Astrocyte of the spinal cord (primary cell): ENCODE measurements at regions not wholly inside any gene's neighbourhood (a gene's known extent, or its start where the extent isn't known, plus 50 kb on each side); places are given as distances from the start of the nearest gene placed in this dataset.
"Not testable (repeated sequence)": the region's sequence is repeated elsewhere in the genome, so short reads cannot be mapped to it uniquely, and the experiment has no call there.

Experiments used
- DNase-seq: peaks from one replicate; pipeline ENCODE4 v3.0.0; 2011; ENCODE audit warnings: low read depth, low spot score
- H3K4me3 ChIP-seq: 2 replicates; pipeline ENCODE4 v1.5.1; 2011; ENCODE audit warnings: low read depth, mild to moderate bottlenecking, low read length, moderate library complexity
- in situ Hi-C: cut with HindIII; loops from 2 replicates; pipeline ENCODE4 v1.10.0; 2017; ENCODE audit warnings: low sequenced_read_pairs
- TF ChIP-seq, protein P1 (sequence below): IDR thresholded peaks from 2 replicates; pipeline ENCODE4 v1.5.1; 2012; ENCODE audit warnings: low read depth, mild to moderate bottlenecking, low read length, inconsistent platforms

DNA sequence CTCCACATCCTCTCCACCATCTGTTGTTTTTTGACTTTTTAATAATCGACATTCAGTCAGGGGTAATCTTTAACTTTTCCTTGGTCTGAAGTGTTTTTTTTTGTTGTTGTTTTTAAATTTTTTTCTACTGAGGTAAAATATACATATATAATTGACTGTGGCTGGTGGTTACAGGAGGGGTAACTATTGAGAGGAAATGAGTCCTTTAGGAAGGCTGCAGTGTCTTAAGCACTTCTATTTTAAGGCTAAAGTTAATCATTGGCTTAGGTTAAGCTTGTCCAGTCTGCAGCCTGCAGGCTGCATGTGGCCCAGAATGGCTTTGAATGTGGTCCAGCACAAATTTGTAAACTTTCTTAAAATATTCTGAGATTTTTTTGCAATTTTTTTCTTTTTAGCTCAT lies 172.5 kb downstream of the CTH start:
- in situ Hi-C loops: no loop called here
- TF ChIP-seq, protein P1, sequence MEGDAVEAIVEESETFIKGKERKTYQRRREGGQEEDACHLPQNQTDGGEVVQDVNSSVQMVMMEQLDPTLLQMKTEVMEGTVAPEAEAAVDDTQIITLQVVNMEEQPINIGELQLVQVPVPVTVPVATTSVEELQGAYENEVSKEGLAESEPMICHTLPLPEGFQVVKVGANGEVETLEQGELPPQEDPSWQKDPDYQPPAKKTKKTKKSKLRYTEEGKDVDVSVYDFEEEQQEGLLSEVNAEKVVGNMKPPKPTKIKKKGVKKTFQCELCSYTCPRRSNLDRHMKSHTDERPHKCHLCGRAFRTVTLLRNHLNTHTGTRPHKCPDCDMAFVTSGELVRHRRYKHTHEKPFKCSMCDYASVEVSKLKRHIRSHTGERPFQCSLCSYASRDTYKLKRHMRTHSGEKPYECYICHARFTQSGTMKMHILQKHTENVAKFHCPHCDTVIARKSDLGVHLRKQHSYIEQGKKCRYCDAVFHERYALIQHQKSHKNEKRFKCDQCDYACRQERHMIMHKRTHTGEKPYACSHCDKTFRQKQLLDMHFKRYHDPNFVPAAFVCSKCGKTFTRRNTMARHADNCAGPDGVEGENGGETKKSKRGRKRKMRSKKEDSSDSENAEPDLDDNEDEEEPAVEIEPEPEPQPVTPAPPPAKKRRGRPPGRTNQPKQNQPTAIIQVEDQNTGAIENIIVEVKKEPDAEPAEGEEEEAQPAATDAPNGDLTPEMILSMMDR: no peak
- DNase-seq: no peak
- H3K4me3 ChIP-seq: no peak overlapping the region

DNA sequence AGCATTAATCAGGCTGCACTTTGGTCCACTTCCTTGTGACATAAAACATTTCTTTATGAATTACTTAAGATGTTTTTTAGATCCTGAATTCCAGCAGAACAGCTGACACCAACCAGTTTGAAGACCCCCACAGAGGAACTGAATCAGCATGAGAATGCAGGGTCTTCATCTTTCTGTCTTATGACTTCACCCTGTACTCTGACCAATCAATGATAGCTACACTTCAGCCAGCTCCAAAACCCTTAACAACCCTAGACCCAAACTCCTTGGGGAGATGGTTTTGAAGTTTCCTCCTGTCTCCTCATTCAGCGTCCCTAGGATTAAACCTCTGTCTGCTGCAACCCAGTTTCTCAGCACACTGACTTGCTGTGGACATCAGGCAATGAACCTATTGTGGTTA lies 175.0 kb downstream of the CTH start:
- H3K4me3 ChIP-seq: no peak overlapping the region
- TF ChIP-seq, protein P1: no peak
- in situ Hi-C loops: no loop called here
- no peak for DNase-seq

DNA sequence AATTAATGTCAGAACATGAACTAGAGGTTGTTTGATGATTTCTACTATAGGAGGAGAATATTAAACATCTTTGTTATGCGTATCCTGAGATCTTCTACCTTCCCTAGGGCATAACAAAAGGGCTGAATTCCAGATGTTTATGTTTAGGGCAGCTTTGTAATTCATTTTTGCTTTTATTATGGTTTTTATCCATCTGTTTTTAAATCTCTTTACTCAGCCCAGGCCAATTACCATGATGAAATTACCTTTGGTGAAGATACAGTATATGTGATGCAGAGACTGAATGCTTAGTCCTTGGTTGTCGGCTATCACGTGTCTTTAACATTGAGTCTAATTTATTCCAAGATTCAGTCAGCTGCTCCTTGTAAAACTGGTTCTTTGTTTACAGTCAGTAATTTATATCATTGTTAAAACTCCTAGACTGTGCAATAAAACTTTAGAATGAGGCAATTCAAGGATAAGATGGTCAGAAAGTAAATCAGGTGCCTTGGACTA lies 176.9 kb downstream of the CTH start:
- in situ Hi-C loops: no loop called here
- TF ChIP-seq, protein P1: no peak
- no peak for DNase-seq
- H3K4me3 ChIP-seq: no peak overlapping the region

GRCh38 chr1:70593551-70593950 lies 182.5 kb downstream of the CTH start:
- DNase-seq, in situ Hi-C loops, H3K4me3 ChIP-seq: not testable (repeated sequence)

- in situ Hi-C loops: no loop called here
- no peak overlapping the region for H3K4me3 ChIP-seq
- TF ChIP-seq, protein P1: no peak
- no peak for DNase-seq
These were observed 197.7 kb downstream of the CTH start for GRCh38 chr1:70608815-70609214.

- in situ Hi-C loops, H3K4me3 ChIP-seq, DNase-seq: not testable (repeated sequence)
These were observed 199.1 kb downstream of the CTH start for GRCh38 chr1:70610164-70610563.

DNA sequence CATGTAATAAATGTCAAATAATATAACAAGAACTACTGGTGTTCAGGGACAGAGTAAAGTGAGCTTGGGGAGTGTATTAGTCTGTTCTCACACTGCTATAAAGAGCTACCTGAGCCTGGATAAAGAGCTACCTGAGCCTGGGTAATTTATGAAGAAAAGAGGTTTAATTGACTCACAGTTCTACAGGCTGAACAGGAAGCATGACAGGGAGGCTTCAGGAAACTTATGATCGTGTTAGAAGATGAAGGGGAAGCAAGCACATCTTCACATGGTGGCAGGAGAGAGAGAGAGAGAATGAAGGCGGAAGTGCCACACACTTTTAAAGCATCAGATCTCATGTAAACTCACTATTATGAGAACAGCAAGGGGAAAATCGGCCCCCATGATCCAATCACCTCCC lies 205.9 kb downstream of the CTH start:
- in situ Hi-C loops: no loop called here
- TF ChIP-seq, protein P1: no peak
- H3K4me3 ChIP-seq: no peak overlapping the region
- no peak for DNase-seq

- H3K4me3 ChIP-seq: no peak overlapping the region
- DNase-seq: no peak
- TF ChIP-seq, protein P1: no peak
- in situ Hi-C loops: no loop called here
These were observed 206.7 kb downstream of the CTH start for GRCh38 chr1:70617728-70618127.
